K562 (cell line): ENCODE measurements at regions not wholly inside any gene's neighbourhood (a gene's known extent, or its start where the extent isn't known, plus 50 kb on each side); places are given as distances from the start of the nearest gene placed in this dataset.

Experiments used
- ETV6 ChIP-seq, 3 experiments: fragments of 150-350 bp in 1 of 3; sonication (generic) in 1 of 3; formaldehyde crosslinking in 1 of 3; IDR thresholded peaks; 2 replicates each; pipeline versions ENCODE4 v1.6.1 to v1.8.0; 2014 to 2022; ENCODE audit warnings: borderline replicate concordance in 2 of 3, low read depth in 2 of 3, antibody characterized with exemption in 1 of 3, low read length in 1 of 3, mild to moderate bottlenecking in 1 of 3, missing genetic modification reagents in 1 of 3
- KLF16 ChIP-seq: IDR thresholded peaks from 2 replicates; pipeline ENCODE4 v1.6.1; 2016; ENCODE audit warnings: antibody characterized with exemption
- MXI1 ChIP-seq: IDR thresholded peaks from 2 replicates; pipeline ENCODE4 v1.6.1; 2011; ENCODE audit warnings: low read depth, mild to moderate bottlenecking, improper control_type of control experiment, low read length
- RFX5 ChIP-seq: IDR thresholded peaks from 2 replicates; pipeline ENCODE4 v1.6.1; 2011; ENCODE audit warnings: low read depth, mild to moderate bottlenecking, improper control_type of control experiment, low read length
- SREBF2 ChIP-seq: sonication (generic); formaldehyde crosslinking; IDR thresholded peaks from 2 replicates; pipeline ENCODE4 v1.4.0; 2020; ENCODE audit warnings: mild to moderate bottlenecking, missing genetic modification reagents
- TCF7L2 ChIP-seq: fragments of 150-350 bp; IDR thresholded peaks from 2 replicates; pipeline ENCODE4 v1.6.1; 2016; ENCODE audit warnings: low read depth, mild to moderate bottlenecking, low read length, moderate library complexity
- ZNF778 ChIP-seq: fragments of 450-650 bp; formaldehyde crosslinking; IDR thresholded peaks from 2 replicates; pipeline ENCODE4 v1.4.0; 2020; ENCODE audit warnings: mild to moderate bottlenecking, moderate library complexity
- TF ChIP-seq, protein P1 (sequence below): sonication (generic); formaldehyde crosslinking; IDR thresholded peaks from 2 replicates; pipeline ENCODE4 v1.8.0; 2022; ENCODE audit warnings: missing genetic modification reagents, mild to moderate bottlenecking, borderline replicate concordance
- TF ChIP-seq, protein P2 (sequence below), 3 experiments: IDR thresholded peaks in 2 of 3; conservative IDR thresholded peaks in 1 of 3; 2 replicates each; pipeline ENCODE4 v1.5.1; 2011 to 2012; ENCODE audit warnings: low read length in 3 of 3, mild to moderate bottlenecking in 3 of 3, control low read depth in 2 of 3, improper control_type of control experiment in 1 of 3, inconsistent platforms in 1 of 3, low read depth in 1 of 3, mixed read lengths in 1 of 3, moderate library complexity in 1 of 3; ENCODE audit not compliant: insufficient read depth in 2 of 3

DNA sequence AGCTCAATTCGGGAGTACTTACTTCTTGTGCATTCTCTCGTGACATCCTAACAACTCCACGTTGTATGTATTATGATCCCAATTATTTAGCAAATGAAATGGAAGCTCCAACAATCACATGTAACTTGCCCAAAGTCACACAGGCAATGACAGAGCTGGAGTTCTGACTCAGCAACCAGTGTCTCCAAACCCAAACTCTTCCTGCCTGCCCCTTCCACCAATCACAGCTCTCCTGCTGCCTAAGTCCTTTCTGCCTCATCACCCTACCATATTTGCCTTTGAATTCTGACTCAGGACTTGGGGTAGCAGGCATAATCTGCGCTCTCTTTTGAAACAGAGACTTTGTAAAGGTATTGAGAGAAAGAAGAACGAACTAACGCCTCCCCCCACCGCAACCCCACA is 245.2 kb upstream of the MAF start:
- no peak for TF ChIP-seq TCF7L2
- no peak for TF ChIP-seq RFX5
- TF ChIP-seq, protein P1, sequence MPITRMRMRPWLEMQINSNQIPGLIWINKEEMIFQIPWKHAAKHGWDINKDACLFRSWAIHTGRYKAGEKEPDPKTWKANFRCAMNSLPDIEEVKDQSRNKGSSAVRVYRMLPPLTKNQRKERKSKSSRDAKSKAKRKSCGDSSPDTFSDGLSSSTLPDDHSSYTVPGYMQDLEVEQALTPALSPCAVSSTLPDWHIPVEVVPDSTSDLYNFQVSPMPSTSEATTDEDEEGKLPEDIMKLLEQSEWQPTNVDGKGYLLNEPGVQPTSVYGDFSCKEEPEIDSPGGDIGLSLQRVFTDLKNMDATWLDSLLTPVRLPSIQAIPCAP (CRISPR knock-in tag), result no peak
- no peak for TF ChIP-seq ZNF778 (CRISPR knock-in tag)
- no peak for TF ChIP-seq ETV6 (IDR thresholded peaks at IDR 0.05; ENCODE audit: borderline replicate concordance in 1 of 2, low read depth in 2 of 2, low read length in 1 of 2)
- TF ChIP-seq ETV6 (CRISPR knock-in tag; IDR thresholded peaks at IDR 0.05; ENCODE audit: borderline replicate concordance), result no peak
- no peak for TF ChIP-seq KLF16
- TF ChIP-seq, protein P2, sequence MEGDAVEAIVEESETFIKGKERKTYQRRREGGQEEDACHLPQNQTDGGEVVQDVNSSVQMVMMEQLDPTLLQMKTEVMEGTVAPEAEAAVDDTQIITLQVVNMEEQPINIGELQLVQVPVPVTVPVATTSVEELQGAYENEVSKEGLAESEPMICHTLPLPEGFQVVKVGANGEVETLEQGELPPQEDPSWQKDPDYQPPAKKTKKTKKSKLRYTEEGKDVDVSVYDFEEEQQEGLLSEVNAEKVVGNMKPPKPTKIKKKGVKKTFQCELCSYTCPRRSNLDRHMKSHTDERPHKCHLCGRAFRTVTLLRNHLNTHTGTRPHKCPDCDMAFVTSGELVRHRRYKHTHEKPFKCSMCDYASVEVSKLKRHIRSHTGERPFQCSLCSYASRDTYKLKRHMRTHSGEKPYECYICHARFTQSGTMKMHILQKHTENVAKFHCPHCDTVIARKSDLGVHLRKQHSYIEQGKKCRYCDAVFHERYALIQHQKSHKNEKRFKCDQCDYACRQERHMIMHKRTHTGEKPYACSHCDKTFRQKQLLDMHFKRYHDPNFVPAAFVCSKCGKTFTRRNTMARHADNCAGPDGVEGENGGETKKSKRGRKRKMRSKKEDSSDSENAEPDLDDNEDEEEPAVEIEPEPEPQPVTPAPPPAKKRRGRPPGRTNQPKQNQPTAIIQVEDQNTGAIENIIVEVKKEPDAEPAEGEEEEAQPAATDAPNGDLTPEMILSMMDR (IDR thresholded peaks at IDR 0.05 in 2 of 3, conservative IDR thresholded peaks at IDR 0.05 in 1 of 3; ENCODE audit: insufficient read depth in 2 of 3, low read depth in 1 of 3, low read length in 3 of 3), result no peak
- TF ChIP-seq SREBF2 (CRISPR knock-in tag), result no peak
- no peak for TF ChIP-seq MXI1
